Psoas muscle (tissue), 7 donors: ENCODE measurements at regions not wholly inside any gene's neighbourhood (a gene's known extent, or its start where the extent isn't known, plus 50 kb on each side); places are given as distances from the start of the nearest gene placed in this dataset.

Experiments used
- ATAC-seq, 4 donors: fragments of 200-7000 bp; cut with Tn5 transposase; one replicate each; pipeline ENCODE4 v1.9.1; 2020; ENCODE audit warnings: moderate library complexity in 3 of 4, mild to moderate bottlenecking in 2 of 4
- DNase-seq, 2 donors: peaks; one replicate each; pipeline ENCODE4 v3.0.0-alpha.2; 2020
- H3K27ac ChIP-seq: fragments of 200-600 bp; one replicate; pipeline ENCODE4 v1.8.0; 2022
- H3K27me3 ChIP-seq, 3 donors: fragments of 200-600 bp in 1 of 3; one replicate each; pipeline versions ENCODE4 v1.6.1 to v1.8.0; 2013 to 2022; ENCODE audit warnings: low read length in 2 of 3, mild to moderate bottlenecking in 2 of 3, moderate library complexity in 1 of 3; ENCODE audit not compliant: insufficient read depth in 3 of 3
- H3K36me3 ChIP-seq, 2 donors: fragments of 200-600 bp in 1 of 2; one replicate each; pipeline versions ENCODE4 v1.6.1 to v1.8.0; 2013 to 2022; ENCODE audit warnings: low read depth in 1 of 2, mild to moderate bottlenecking in 1 of 2, moderate library complexity in 1 of 2; ENCODE audit not compliant: insufficient read depth in 1 of 2
- H3K4me1 ChIP-seq: fragments of 200-600 bp; one replicate; pipeline ENCODE4 v1.8.0; 2022
- H3K4me3 ChIP-seq: fragments of 200-600 bp; one replicate; pipeline ENCODE4 v1.8.0; 2022; ENCODE audit warnings: mild to moderate bottlenecking
- H3K9me3 ChIP-seq: fragments of 200-600 bp; one replicate; pipeline ENCODE4 v1.8.0; 2022
- CTCF ChIP-seq: fragments of 200-600 bp; IDR thresholded peaks from one replicate; pipeline ENCODE4 v1.8.0; 2022; ENCODE audit warnings: antibody characterized with exemption
- WGBS, 3 donors: extraction: QIAGEN DNeasy Blood & Tissue Kit; methylation state at CpG; one replicate each; pipeline versions ENCODE4 v1.1.6 to v1.1.7; 2013; 5-methylcytosine and 5-hydroxymethylcytosine counted together
- intact Hi-C, 2 donors: fragments of 100-400 bp; cut with DNase I; formaldehyde crosslinking; loops; one replicate each; pipeline versions ENCODE4 v1.11.0 to v1.14.2; 2022
- donor health status: healthy with polysubstance abuse.
- donor health status: DM: no; HTN: no; CAD: no; lungs with moderate emphysema.
- donor health status: Bipolar disorder and iron deficiency.
- donor health status: healthy.
- donor health status: DM: yes; HTN: yes; CAD: no.
- donor health status: DM: no; HTN: no; CAD: no.
- donor health status: DM: yes; HTN: yes; CAD: no.

- no peak for TF ChIP-seq CTCF
- ATAC-seq: no peak
- no peak overlapping the region for H3K27ac ChIP-seq
- H3K36me3 ChIP-seq: no peaks in the 10 kb centered on the region
- no peak overlapping the region for H3K4me3 ChIP-seq
- 80 to 100% (median 98%) methylated on average over 1 of the region's 1 CpG for WGBS, 3 donors
- H3K27me3 ChIP-seq: no peaks in the 10 kb centered on the region
- H3K9me3 ChIP-seq: no peaks in the 10 kb centered on the region
- intact Hi-C loops: loop anchor here in 1 of 2 donors (5.0 kb wide), 1 partner anchor 57 kb away; no protein-coding TSS in a partner anchor
- DNase-seq: no peak
- H3K4me1 ChIP-seq: no peaks in the 10 kb centered on the region
These were observed 80.6 kb downstream of the NAV1 start for GRCh38 chr1:201619513-201619912.

GRCh38 chr1:201622353-201622752, 83.4 kb downstream of the NAV1 start:
- H3K9me3 ChIP-seq: no peaks in the 10 kb centered on the region
- no peak for ATAC-seq
- 69 to 76% (median 74%) methylated on average over 4 of the region's 4 CpGs for WGBS, 3 donors

GRCh38 chr1:201622824-201623223, 83.9 kb downstream of the NAV1 start:
- no peak for TF ChIP-seq CTCF
- no peak overlapping the region for H3K27ac ChIP-seq
- ATAC-seq (no peak), DNase-seq (no peak)
- intact Hi-C loops: no loop called here
- H3K36me3 ChIP-seq: no peaks in the 10 kb centered on the region
- H3K4me1 ChIP-seq: no peaks in the 10 kb centered on the region
- 76 to 88% (median 78%) methylated on average over 15 of the region's 15 CpGs for WGBS, 3 donors
- no peaks in the 10 kb centered on the region for H3K27me3 ChIP-seq
- H3K9me3 ChIP-seq: no peaks in the 10 kb centered on the region
- no peak overlapping the region for H3K4me3 ChIP-seq

More at GRCh38 chr1:201622353-201622752, 83.4 kb downstream of the NAV1 start:
- H3K36me3 ChIP-seq: no peaks in the 10 kb centered on the region
- H3K4me1 ChIP-seq: no peaks in the 10 kb centered on the region
- H3K4me3 ChIP-seq: no peak overlapping the region
- DNase-seq: no peak
- H3K27me3 ChIP-seq: no peaks in the 10 kb centered on the region
- intact Hi-C loops: no loop called here
- no peak overlapping the region for H3K27ac ChIP-seq
- TF ChIP-seq CTCF: no peak

- DNase-seq: no peak
- ATAC-seq: no peak
- peaks cover 0 to 6% of the 10 kb centered on the region in 2 donors for H3K36me3 ChIP-seq
- H3K9me3 ChIP-seq: no peaks in the 10 kb centered on the region
- no peak overlapping the region for H3K27ac ChIP-seq
- intact Hi-C loops: no loop called here
- H3K4me3 ChIP-seq: no peak overlapping the region
- 61 to 71% (median 65%) methylated on average over 4 of the region's 4 CpGs for WGBS, 3 donors
- peaks cover 6% of the 10 kb centered on the region for H3K4me1 ChIP-seq
- no peak for TF ChIP-seq CTCF
- no peaks in the 10 kb centered on the region for H3K27me3 ChIP-seq
These were observed 85.9 kb downstream of the NAV1 start for GRCh38 chr1:201624741-201625225.

GRCh38 chr1:201625226-201625761, 86.4 kb downstream of the NAV1 start:
- Histone ChIP-seq H3K4me1 (peaks cover 11% of the 10 kb centered on the region), H3K9me3 (no peaks in the 10 kb centered on the region), H3K4me3 (no peak overlapping the region), H3K27me3 (no peaks in the 10 kb centered on the region), H3K36me3 (peaks cover 0 to 6% of the 10 kb centered on the region in 2 donors), H3K27ac (no peak overlapping the region)
- 65 to 76% (median 71%) methylated on average over 3 of the region's 3 CpGs for WGBS, 3 donors
- ATAC-seq: peak in 3 of 4 donors; percentile 37 to 59 (median 41)
- intact Hi-C loops: no loop called here
- no peak for TF ChIP-seq CTCF
- DNase-seq: no peak
